CD4-positive, alpha-beta memory T cell (primary cell): ENCODE measurements at regions not wholly inside any gene's neighbourhood (a gene's known extent, or its start where the extent isn't known, plus 50 kb on each side); places are given as distances from the start of the nearest gene placed in this dataset.
"Not testable (repeated sequence)": the region's sequence is repeated elsewhere in the genome, so short reads cannot be mapped to it uniquely, and the experiment has no call there.

Experiments used
- CTCF ChIA-PET: fragments of 350-600 bp; sonication (Branson Sonifier 250); formaldehyde crosslinking; loops from one replicate; lab custom pipeline; 2021; ENCODE audit warnings: inconsistent platforms; ENCODE audit not compliant: partially characterized antibody; lab: Charles Lee
- POLR2A ChIA-PET: fragments of 350-600 bp; sonication (Branson Sonifier 250); formaldehyde crosslinking; loops from one replicate; lab custom pipeline; 2021; ENCODE audit not compliant: partially characterized antibody; lab: Charles Lee
- DNase-seq, 5 donors: peaks; one replicate each; pipeline versions ENCODE4 v3.0.0 to v3.0.0-alpha.2; 2020 to 2022; ENCODE audit warnings: mixed read lengths in 1 of 5
- H3K27ac ChIP-seq: one replicate; pipeline ENCODE4 v1.7.0; 2013; ENCODE audit warnings: low read depth, low read length
- H3K27me3 ChIP-seq: 2 replicates; pipeline ENCODE4 v1.7.0; 2013; ENCODE audit warnings: mild to moderate bottlenecking, low read length, moderate library complexity; ENCODE audit not compliant: insufficient read depth
- H3K36me3 ChIP-seq: 2 replicates; pipeline ENCODE4 v1.7.0; 2013; ENCODE audit warnings: mild to moderate bottlenecking, low read length, moderate library complexity; ENCODE audit not compliant: insufficient read depth
- H3K4me1 ChIP-seq: 2 replicates; pipeline ENCODE4 v1.7.0; 2013; ENCODE audit warnings: mild to moderate bottlenecking, low read length, moderate library complexity; ENCODE audit not compliant: insufficient read depth
- H3K4me3 ChIP-seq, 2 donors: one replicate each; pipeline ENCODE4 v1.7.0; 2013; ENCODE audit warnings: low read length in 2 of 2, mild to moderate bottlenecking in 1 of 2
- H3K9me3 ChIP-seq, 2 donors: one replicate each; pipeline ENCODE4 v1.7.0; 2013; ENCODE audit warnings: low read length in 2 of 2, control low read depth in 1 of 2; ENCODE audit not compliant: control insufficient read depth in 1 of 2
- H3K27ac Mint-ChIP-seq, 7 donors: one replicate each; pipeline ENCODE4 v1.8.0; 2020 to 2021; ENCODE audit warnings: mixed read lengths in 7 of 7, mild to moderate bottlenecking in 6 of 7, inconsistent platforms in 3 of 7, moderate library complexity in 3 of 7
- H3K27me3 Mint-ChIP-seq, 2 donors: one replicate each; pipeline ENCODE4 v1.8.0; 2020 to 2021; ENCODE audit warnings: mixed read lengths in 2 of 2
- H3K36me3 Mint-ChIP-seq, 2 donors: one replicate each; pipeline ENCODE4 v1.8.0; 2020 to 2021; ENCODE audit warnings: mixed read lengths in 2 of 2, inconsistent platforms in 1 of 2, mild to moderate bottlenecking in 1 of 2
- H3K4me1 Mint-ChIP-seq, 4 donors: one replicate each; pipeline ENCODE4 v1.8.0; 2020 to 2021; ENCODE audit warnings: mixed read lengths in 4 of 4, mild to moderate bottlenecking in 1 of 4
- H3K4me3 Mint-ChIP-seq, 8 donors: one replicate each; pipeline ENCODE4 v1.8.0; 2020 to 2021; ENCODE audit warnings: mixed read lengths in 8 of 8, mild to moderate bottlenecking in 7 of 8, moderate library complexity in 6 of 8, inconsistent platforms in 3 of 8
- H3K9me3 Mint-ChIP-seq, 8 donors: one replicate each; pipeline ENCODE4 v1.8.0; 2020 to 2021; ENCODE audit warnings: mixed read lengths in 8 of 8, mild to moderate bottlenecking in 5 of 8, inconsistent platforms in 3 of 8, moderate library complexity in 1 of 8
- intact Hi-C: fragments of 100-400 bp; cut with micrococcal nuclease; formaldehyde crosslinking; loops from one replicate; pipeline ENCODE4 v1.15.1; 2023

DNA sequence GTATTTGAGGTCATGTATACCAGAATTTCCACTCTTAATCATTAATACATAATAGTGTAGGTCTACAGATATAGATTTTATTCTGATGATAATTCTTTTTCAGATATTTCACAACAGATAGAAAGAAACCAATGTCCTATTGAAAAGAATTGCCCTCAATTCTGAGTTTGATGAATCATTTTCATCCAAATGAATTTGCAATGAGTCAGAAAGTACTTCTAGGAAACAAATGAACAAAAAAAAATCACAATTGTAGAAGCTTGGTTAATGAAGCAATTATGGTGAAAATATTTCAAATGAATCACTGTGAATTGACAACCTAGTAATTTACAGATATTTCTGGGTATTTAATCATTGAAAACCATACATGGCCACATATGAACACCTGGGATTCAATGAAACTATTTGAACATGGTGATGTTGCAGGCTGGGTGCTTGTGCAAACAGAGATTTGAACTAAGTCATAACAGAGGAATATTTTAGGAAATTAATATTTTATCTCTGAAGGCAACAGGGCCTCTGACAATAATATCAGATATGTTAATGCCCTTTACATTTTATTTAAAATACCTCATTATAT lies 360.9 kb downstream of the SLITRK5 start:
- Mint-ChIP-seq H3K27ac (no peak overlapping the region), H3K36me3 (no peaks in the 10 kb centered on the region), H3K4me1 (no peaks in the 10 kb centered on the region), H3K27me3 (no peaks in the 10 kb centered on the region), H3K9me3 (peaks cover 0 to 5% (median 0%) of the 10 kb centered on the region in 8 donors), H3K4me3 (no peak overlapping the region)
- no peak overlapping the region for H3K4me3 ChIP-seq
- H3K36me3 ChIP-seq: no peaks in the 10 kb centered on the region
- POLR2A ChIA-PET: no interaction called here
- no peak for DNase-seq
- no peaks in the 10 kb centered on the region for H3K27me3 ChIP-seq
- CTCF ChIA-PET: no interaction called here
- intact Hi-C loops: no loop called here
- H3K4me1 ChIP-seq: no peaks in the 10 kb centered on the region
- no peaks in the 10 kb centered on the region for H3K9me3 ChIP-seq
- H3K27ac ChIP-seq: no peak overlapping the region

- H3K27me3 ChIP-seq, H3K36me3 Mint-ChIP-seq, H3K4me3 ChIP-seq, H3K27me3 Mint-ChIP-seq, H3K27ac ChIP-seq, POLR2A ChIA-PET, H3K36me3 ChIP-seq, intact Hi-C loops, H3K4me1 Mint-ChIP-seq, DNase-seq, H3K4me3 Mint-ChIP-seq, H3K4me1 ChIP-seq, H3K27ac Mint-ChIP-seq, CTCF ChIA-PET, H3K9me3 ChIP-seq: not testable (repeated sequence)
- H3K9me3 Mint-ChIP-seq: peaks cover 0 to 12% (median 4%) of the 10 kb centered on the region in 8 donors
Observed at GRCh38 chr13:88036205-88036604, 365.0 kb downstream of the SLITRK5 start.

- Mint-ChIP-seq H3K27me3 (no peaks in the 10 kb centered on the region), H3K36me3 (no peaks in the 10 kb centered on the region), H3K9me3 (peaks cover 0 to 18% (median 5%) of the 10 kb centered on the region in 8 donors), H3K27ac (no peak overlapping the region), H3K4me1 (no peaks in the 10 kb centered on the region), H3K4me3 (no peak overlapping the region)
- no peaks in the 10 kb centered on the region for H3K4me1 ChIP-seq
- no peaks in the 10 kb centered on the region for H3K27me3 ChIP-seq
- H3K4me3 ChIP-seq: no peak overlapping the region
- H3K36me3 ChIP-seq: no peaks in the 10 kb centered on the region
- ChIA-PET CTCF (no interaction called here), POLR2A (no interaction called here)
- H3K27ac ChIP-seq: no peak overlapping the region
- intact Hi-C loops: no loop called here
- no peak for DNase-seq
- peaks cover 0 to 7% of the 10 kb centered on the region in 2 donors for H3K9me3 ChIP-seq
Observed at GRCh38 chr13:88042489-88042888, 371.3 kb downstream of the SLITRK5 start.

GRCh38 chr13:88051746-88052482 lies 380.7 kb downstream of the SLITRK5 start:
- Mint-ChIP-seq H3K27me3 (no peaks in the 10 kb centered on the region), H3K4me3 (no peak overlapping the region), H3K27ac (no peak overlapping the region), H3K9me3 (peaks cover 1 to 21% (median 7%) of the 10 kb centered on the region in 8 donors), H3K4me1 (no peaks in the 10 kb centered on the region), H3K36me3 (no peaks in the 10 kb centered on the region)
- DNase-seq: no peak
- H3K36me3 ChIP-seq: no peaks in the 10 kb centered on the region
- intact Hi-C loops: no loop called here
- ChIA-PET POLR2A (no interaction called here), CTCF (no interaction called here)
- no peak overlapping the region for H3K27ac ChIP-seq
- no peak overlapping the region for H3K4me3 ChIP-seq
- H3K27me3 ChIP-seq: no peaks in the 10 kb centered on the region
- H3K4me1 ChIP-seq: no peaks in the 10 kb centered on the region
- H3K9me3 ChIP-seq: peaks cover 0 to 3% of the 10 kb centered on the region in 2 donors

DNA sequence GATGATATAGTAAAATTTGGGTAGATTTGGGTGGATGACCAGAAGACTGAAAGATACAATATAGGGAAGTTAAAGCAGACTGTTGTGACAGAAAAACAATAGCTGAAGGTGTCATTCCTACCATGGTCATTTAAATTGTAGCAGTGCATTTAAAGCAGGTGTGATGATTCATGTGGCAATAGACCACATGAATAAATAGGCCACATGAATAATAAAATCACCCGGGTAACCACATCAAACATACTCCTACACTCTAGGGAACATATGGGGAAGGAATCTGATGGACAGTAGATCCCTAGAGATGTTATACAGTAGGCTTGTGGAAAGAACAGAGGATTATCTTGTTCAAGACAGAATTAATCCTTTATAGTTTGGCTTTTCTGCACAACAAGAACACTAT lies 392.6 kb downstream of the SLITRK5 start:
- H3K4me1 Mint-ChIP-seq: no peaks in the 10 kb centered on the region
- H3K4me3 Mint-ChIP-seq: no peak overlapping the region
- no peaks in the 10 kb centered on the region for H3K36me3 ChIP-seq
- H3K27me3 Mint-ChIP-seq: no peaks in the 10 kb centered on the region
- intact Hi-C loops: no loop called here
- POLR2A ChIA-PET: no interaction called here
- H3K36me3 Mint-ChIP-seq: no peaks in the 10 kb centered on the region
- DNase-seq: no peak
- H3K9me3 Mint-ChIP-seq: peaks cover 3 to 22% (median 10%) of the 10 kb centered on the region in 8 donors
- no peak overlapping the region for H3K27ac Mint-ChIP-seq
- H3K4me3 ChIP-seq: no peak overlapping the region
- no peaks in the 10 kb centered on the region for H3K4me1 ChIP-seq
- no peaks in the 10 kb centered on the region for H3K27me3 ChIP-seq
- peaks cover 0 to 9% of the 10 kb centered on the region in 2 donors for H3K9me3 ChIP-seq
- H3K27ac ChIP-seq: no peak overlapping the region
- CTCF ChIA-PET: no interaction called here

DNA sequence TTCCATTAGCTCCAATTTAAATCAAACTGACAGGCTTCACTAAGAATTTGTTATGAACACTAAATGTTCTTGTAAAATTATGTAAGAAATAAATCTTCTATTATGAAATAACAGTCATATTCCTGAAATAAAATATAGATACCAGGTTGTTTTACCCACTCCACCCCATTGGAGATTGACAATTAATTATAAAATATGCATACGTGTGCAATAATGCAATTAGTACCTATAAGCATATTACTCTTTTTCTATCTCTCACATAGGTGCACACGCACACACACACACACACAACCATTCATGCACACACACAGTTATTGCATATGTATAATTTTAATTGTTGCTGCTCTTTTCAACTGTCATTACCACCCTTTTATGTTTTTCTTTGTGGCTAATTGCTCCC lies 395.7 kb downstream of the SLITRK5 start:
- Mint-ChIP-seq H3K36me3 (no peaks in the 10 kb centered on the region), H3K4me3 (no peak overlapping the region), H3K4me1 (no peaks in the 10 kb centered on the region), H3K9me3 (peaks cover 2 to 14% (median 7%) of the 10 kb centered on the region in 8 donors), H3K27me3 (no peaks in the 10 kb centered on the region), H3K27ac (no peak overlapping the region)
- CTCF ChIA-PET: no interaction called here
- Histone ChIP-seq H3K27ac (no peak overlapping the region), H3K4me1 (no peaks in the 10 kb centered on the region), H3K27me3 (no peaks in the 10 kb centered on the region), H3K9me3 (peaks cover 0 to 9% of the 10 kb centered on the region in 2 donors), H3K4me3 (no peak overlapping the region), H3K36me3 (no peaks in the 10 kb centered on the region)
- intact Hi-C loops: no loop called here
- no peak for DNase-seq
- POLR2A ChIA-PET: no interaction called here

DNA sequence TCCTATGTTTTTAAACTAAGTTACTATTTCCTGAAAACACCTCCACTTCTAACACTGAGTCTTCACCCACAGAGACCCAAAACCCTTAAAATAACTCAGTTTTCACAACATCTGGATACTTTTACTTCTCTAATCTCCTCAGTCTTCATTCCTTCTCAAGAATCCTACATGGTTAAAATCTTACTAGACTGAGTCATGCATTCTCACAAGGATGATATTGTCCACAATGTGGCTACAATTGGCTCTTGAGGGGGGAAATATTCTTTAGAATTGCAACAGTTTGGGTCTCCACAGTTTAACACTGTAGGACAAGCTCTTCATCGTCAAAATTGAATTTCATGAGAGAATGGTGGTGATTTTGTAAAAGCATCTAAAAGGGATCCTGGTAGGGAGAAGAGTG lies 397.1 kb downstream of the SLITRK5 start:
- CTCF ChIA-PET: no interaction called here
- no peaks in the 10 kb centered on the region for H3K27me3 Mint-ChIP-seq

More for the DNA sequence above, 397.1 kb downstream of the SLITRK5 start:
- no peak overlapping the region for H3K4me3 Mint-ChIP-seq
- H3K9me3 Mint-ChIP-seq: peaks cover 2 to 14% (median 9%) of the 10 kb centered on the region in 8 donors
- Histone ChIP-seq H3K36me3 (no peaks in the 10 kb centered on the region), H3K4me3 (no peak overlapping the region), H3K27ac (no peak overlapping the region), H3K9me3 (peaks cover 0 to 9% of the 10 kb centered on the region in 2 donors), H3K4me1 (no peaks in the 10 kb centered on the region), H3K27me3 (no peaks in the 10 kb centered on the region)
- H3K27ac Mint-ChIP-seq: no peak overlapping the region
- DNase-seq: no peak
- intact Hi-C loops: no loop called here
- POLR2A ChIA-PET: no interaction called here
- H3K4me1 Mint-ChIP-seq: no peaks in the 10 kb centered on the region
- no peaks in the 10 kb centered on the region for H3K36me3 Mint-ChIP-seq
